ENCODE measurements at regions not wholly inside any gene's neighbourhood (a gene's known extent, or its start where the extent isn't known, plus 50 kb on each side); places are given as distances from the start of the nearest gene placed in this dataset.

- DNase-seq (ENCODE audit: low read depth, low spot score) = no peak
- no peak for TF ChIP-seq CTCF (conservative IDR thresholded peaks at IDR 0.05)
- Mint-ChIP-seq H3K4me3 (no peak overlapping the region), H3K9me3 (peaks cover 2% of the 10 kb centered on the region), H3K4me1 (peaks cover 6% of the 10 kb centered on the region), H3K36me3 (ENCODE audit: low read depth) (no peaks in the 10 kb centered on the region), H3K27ac (ENCODE audit: unreplicated experiment) (no peak overlapping the region), H3K27me3 (ENCODE audit: low read depth) (no peaks in the 10 kb centered on the region)
These were observed 315.6 kb downstream of the RAB38 start for GRCh38 chr11:87859636-87860035.

GRCh38 chr11:87851827-87852226 is 323.4 kb downstream of the RAB38 start:
- DNase-seq (ENCODE audit: low read depth, low spot score) = no peak
- H3K27me3 Mint-ChIP-seq (ENCODE audit: low read depth) = no peaks in the 10 kb centered on the region
- TF ChIP-seq CTCF (conservative IDR thresholded peaks at IDR 0.05) = no peak
- H3K36me3 Mint-ChIP-seq (ENCODE audit: low read depth) = no peaks in the 10 kb centered on the region
- no peaks in the 10 kb centered on the region for H3K9me3 Mint-ChIP-seq
- no peak overlapping the region for H3K4me3 Mint-ChIP-seq
- H3K27ac Mint-ChIP-seq (ENCODE audit: unreplicated experiment) = no peak overlapping the region
- peaks cover 4% of the 10 kb centered on the region for H3K4me1 Mint-ChIP-seq

GRCh38 chr11:87851234-87851633 is 324.0 kb downstream of the RAB38 start:
- Mint-ChIP-seq H3K4me1 (peaks cover 4% of the 10 kb centered on the region), H3K4me3 (no peak overlapping the region), H3K27me3 (ENCODE audit: low read depth) (no peaks in the 10 kb centered on the region), H3K9me3 (no peaks in the 10 kb centered on the region), H3K36me3 (ENCODE audit: low read depth) (no peaks in the 10 kb centered on the region), H3K27ac (ENCODE audit: unreplicated experiment) (no peak overlapping the region)
- no peak for TF ChIP-seq CTCF (conservative IDR thresholded peaks at IDR 0.05)
- no peak for DNase-seq (ENCODE audit: low read depth, low spot score)

- no peaks in the 10 kb centered on the region for H3K36me3 Mint-ChIP-seq (ENCODE audit: low read depth)
- peaks cover 4% of the 10 kb centered on the region for H3K4me1 Mint-ChIP-seq
These were observed 326.0 kb downstream of the RAB38 start for GRCh38 chr11:87849216-87849615.

GRCh38 chr11:87840786-87841185 is 334.5 kb downstream of the RAB38 start:
- H3K4me1 Mint-ChIP-seq = peaks cover 5% of the 10 kb centered on the region
- DNase-seq (ENCODE audit: low read depth, low spot score) = no peak
- TF ChIP-seq CTCF (conservative IDR thresholded peaks at IDR 0.05) = no peak
- no peaks in the 10 kb centered on the region for H3K36me3 Mint-ChIP-seq (ENCODE audit: low read depth)
- H3K27ac Mint-ChIP-seq (ENCODE audit: unreplicated experiment) = no peak overlapping the region
- H3K9me3 Mint-ChIP-seq = peaks cover 2% of the 10 kb centered on the region
- H3K27me3 Mint-ChIP-seq (ENCODE audit: low read depth) = no peaks in the 10 kb centered on the region
- no peak overlapping the region for H3K4me3 Mint-ChIP-seq

More at GRCh38 chr11:87849216-87849615, 326.0 kb downstream of the RAB38 start:
- H3K9me3 Mint-ChIP-seq = no peaks in the 10 kb centered on the region
- no peak overlapping the region for H3K27ac Mint-ChIP-seq (ENCODE audit: unreplicated experiment)
- no peaks in the 10 kb centered on the region for H3K27me3 Mint-ChIP-seq (ENCODE audit: low read depth)
- TF ChIP-seq CTCF (conservative IDR thresholded peaks at IDR 0.05) = no peak
- DNase-seq (ENCODE audit: low read depth, low spot score) = no peak
- H3K4me3 Mint-ChIP-seq = no peak overlapping the region

GRCh38 chr11:87832211-87832610 is 343.0 kb downstream of the RAB38 start:
- no peak overlapping the region for H3K27ac Mint-ChIP-seq (ENCODE audit: unreplicated experiment)
- H3K4me3 Mint-ChIP-seq = no peak overlapping the region
- H3K27me3 Mint-ChIP-seq (ENCODE audit: low read depth) = no peaks in the 10 kb centered on the region

More at GRCh38 chr11:87832211-87832610, 343.0 kb downstream of the RAB38 start:
- Mint-ChIP-seq H3K9me3 (no peaks in the 10 kb centered on the region), H3K36me3 (ENCODE audit: low read depth) (no peaks in the 10 kb centered on the region), H3K4me1 (no peaks in the 10 kb centered on the region)
- no peak for DNase-seq (ENCODE audit: low read depth, low spot score)
- TF ChIP-seq CTCF (conservative IDR thresholded peaks at IDR 0.05) = no peak
